ENCODE measurements at regions not wholly inside any gene's neighbourhood (a gene's known extent, or its start where the extent isn't known, plus 50 kb on each side); places are given as distances from the start of the nearest gene placed in this dataset.

DNA sequence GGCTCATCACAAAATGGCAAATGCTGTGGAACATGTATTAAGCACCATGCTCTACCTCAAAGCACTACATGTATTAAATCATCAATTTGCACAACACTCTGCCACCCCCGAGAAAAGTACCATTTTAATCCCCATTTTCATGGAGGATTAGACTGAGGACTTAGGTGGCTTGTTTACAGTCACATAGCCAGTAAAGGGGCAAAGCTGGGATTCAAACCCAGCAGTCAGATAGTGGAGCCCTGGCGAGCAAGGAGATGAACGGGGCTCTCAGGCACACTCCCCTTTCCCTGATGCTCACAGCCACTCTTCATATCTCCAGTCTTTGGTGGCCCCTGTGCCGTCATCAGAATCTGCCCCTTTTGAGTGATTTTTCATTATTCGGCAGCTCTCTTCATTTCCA, 262.9 kb downstream of the DIRAS2 start:
- ChIA-PET POLR2A (no interaction called here), CTCF (no interaction called here)
- Histone ChIP-seq H3K9ac (no peak overlapping the region), H3K9me2 (no peaks in the 10 kb centered on the region), H3F3A (replicated peaks; ENCODE audit: insufficient read depth) (no peaks in the 10 kb centered on the region), H3K9me3 (no peaks in the 10 kb centered on the region), H3K36me3 (replicated peaks in 1 of 2; ENCODE audit: control insufficient read depth in 1 of 2, insufficient read depth in 2 of 2, low read length in 1 of 2) (no peaks in the 10 kb centered on the region), H3K4me1 (ENCODE audit: control insufficient read depth in 1 of 2, insufficient read depth in 2 of 2, low read depth in 1 of 2, low read length in 1 of 2) (no peaks in the 10 kb centered on the region), H2AFZ (ENCODE audit: low read depth) (no peak overlapping the region), H4K20me1 (ENCODE audit: insufficient read depth) (no peaks in the 10 kb centered on the region), H3K27me3 (ENCODE audit: insufficient read depth) (no peaks in the 10 kb centered on the region), H3K4me2 (no peak overlapping the region), H3K27ac (ENCODE audit: low read depth in 2 of 2, low read length in 1 of 2) (no peak overlapping the region), H3K4me3 (ENCODE audit: low read depth in 2 of 2, low read length in 1 of 2) (no peak overlapping the region), H3K79me2 (ENCODE audit: insufficient read depth) (no peaks in the 10 kb centered on the region)
- TF ChIP-seq, protein P1, sequence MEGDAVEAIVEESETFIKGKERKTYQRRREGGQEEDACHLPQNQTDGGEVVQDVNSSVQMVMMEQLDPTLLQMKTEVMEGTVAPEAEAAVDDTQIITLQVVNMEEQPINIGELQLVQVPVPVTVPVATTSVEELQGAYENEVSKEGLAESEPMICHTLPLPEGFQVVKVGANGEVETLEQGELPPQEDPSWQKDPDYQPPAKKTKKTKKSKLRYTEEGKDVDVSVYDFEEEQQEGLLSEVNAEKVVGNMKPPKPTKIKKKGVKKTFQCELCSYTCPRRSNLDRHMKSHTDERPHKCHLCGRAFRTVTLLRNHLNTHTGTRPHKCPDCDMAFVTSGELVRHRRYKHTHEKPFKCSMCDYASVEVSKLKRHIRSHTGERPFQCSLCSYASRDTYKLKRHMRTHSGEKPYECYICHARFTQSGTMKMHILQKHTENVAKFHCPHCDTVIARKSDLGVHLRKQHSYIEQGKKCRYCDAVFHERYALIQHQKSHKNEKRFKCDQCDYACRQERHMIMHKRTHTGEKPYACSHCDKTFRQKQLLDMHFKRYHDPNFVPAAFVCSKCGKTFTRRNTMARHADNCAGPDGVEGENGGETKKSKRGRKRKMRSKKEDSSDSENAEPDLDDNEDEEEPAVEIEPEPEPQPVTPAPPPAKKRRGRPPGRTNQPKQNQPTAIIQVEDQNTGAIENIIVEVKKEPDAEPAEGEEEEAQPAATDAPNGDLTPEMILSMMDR (IDR thresholded peaks at IDR 0.05): no peak
- TF ChIP-seq RAD21 (IDR thresholded peaks at IDR 0.05; ENCODE audit: low read length) (no peak), MXI1 (IDR thresholded peaks at IDR 0.05; ENCODE audit: low read depth, low read length) (no peak), ELF1 (IDR thresholded peaks at IDR 0.05) (no peak), SIN3A (IDR thresholded peaks at IDR 0.05; ENCODE audit: borderline replicate concordance, low read depth, low read length) (no peak), RXRA (IDR thresholded peaks at IDR 0.05; ENCODE audit: borderline replicate concordance, low read depth) (no peak), GATA2 (CRISPR knock-in tag; IDR thresholded peaks at IDR 0.05) (no peak), POLR2AphosphoS5 (IDR thresholded peaks at IDR 0.05; ENCODE audit: low read depth, low read length) (no peak), FOXM1 (IDR thresholded peaks at IDR 0.05; ENCODE audit: low read depth) (no peak), JUND (IDR thresholded peaks at IDR 0.05) (no peak), TCF12 (IDR thresholded peaks at IDR 0.05) (no peak), TEAD4 (IDR thresholded peaks at IDR 0.05; ENCODE audit: borderline replicate concordance, insufficient read depth) (no peak)
- TF ChIP-seq, protein P2, sequence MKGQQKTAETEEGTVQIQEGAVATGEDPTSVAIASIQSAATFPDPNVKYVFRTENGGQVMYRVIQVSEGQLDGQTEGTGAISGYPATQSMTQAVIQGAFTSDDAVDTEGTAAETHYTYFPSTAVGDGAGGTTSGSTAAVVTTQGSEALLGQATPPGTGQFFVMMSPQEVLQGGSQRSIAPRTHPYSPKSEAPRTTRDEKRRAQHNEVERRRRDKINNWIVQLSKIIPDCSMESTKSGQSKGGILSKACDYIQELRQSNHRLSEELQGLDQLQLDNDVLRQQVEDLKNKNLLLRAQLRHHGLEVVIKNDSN (IDR thresholded peaks at IDR 0.05; ENCODE audit: borderline replicate concordance, low read depth): no peak
- TF ChIP-seq, protein P3, sequence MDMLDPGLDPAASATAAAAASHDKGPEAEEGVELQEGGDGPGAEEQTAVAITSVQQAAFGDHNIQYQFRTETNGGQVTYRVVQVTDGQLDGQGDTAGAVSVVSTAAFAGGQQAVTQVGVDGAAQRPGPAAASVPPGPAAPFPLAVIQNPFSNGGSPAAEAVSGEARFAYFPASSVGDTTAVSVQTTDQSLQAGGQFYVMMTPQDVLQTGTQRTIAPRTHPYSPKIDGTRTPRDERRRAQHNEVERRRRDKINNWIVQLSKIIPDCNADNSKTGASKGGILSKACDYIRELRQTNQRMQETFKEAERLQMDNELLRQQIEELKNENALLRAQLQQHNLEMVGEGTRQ (IDR thresholded peaks at IDR 0.05; ENCODE audit: borderline replicate concordance, low read depth, low read length): no peak
- no peak for DNase-seq
- WGBS (ENCODE audit: low lambda C conversion rate): 46% methylated on average over 5 of the region's 5 CpGs

DNA sequence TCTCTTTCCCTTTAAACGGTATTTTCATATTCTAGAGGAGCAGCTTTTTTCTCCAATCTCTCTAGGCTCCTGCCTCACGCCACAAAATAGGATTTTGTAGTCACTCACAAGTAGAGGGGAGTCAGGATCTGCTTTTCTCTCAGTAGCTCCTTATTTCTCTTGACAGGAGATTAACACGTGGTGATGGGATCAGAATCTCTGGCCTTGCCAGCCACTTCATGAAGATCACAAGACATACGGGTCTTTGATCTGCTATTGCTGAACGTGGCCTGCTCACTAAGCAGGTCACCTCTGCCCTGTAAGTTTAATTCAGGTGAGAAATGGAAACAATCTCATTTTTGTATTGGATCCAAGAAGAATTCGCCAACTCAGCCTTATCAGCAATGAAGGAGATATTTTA, 257.5 kb downstream of the DIRAS2 start:
- Histone ChIP-seq H4K20me1 (ENCODE audit: insufficient read depth) (no peaks in the 10 kb centered on the region), H3K36me3 (replicated peaks in 1 of 2; ENCODE audit: control insufficient read depth in 1 of 2, insufficient read depth in 2 of 2, low read length in 1 of 2) (no peaks in the 10 kb centered on the region), H3K27me3 (ENCODE audit: insufficient read depth) (no peaks in the 10 kb centered on the region), H3F3A (replicated peaks; ENCODE audit: insufficient read depth) (no peaks in the 10 kb centered on the region), H3K27ac (ENCODE audit: low read depth in 2 of 2, low read length in 1 of 2) (no peak overlapping the region), H3K9ac (no peak overlapping the region), H2AFZ (ENCODE audit: low read depth) (no peak overlapping the region), H3K9me3 (no peaks in the 10 kb centered on the region), H3K4me1 (ENCODE audit: control insufficient read depth in 1 of 2, insufficient read depth in 2 of 2, low read depth in 1 of 2, low read length in 1 of 2) (no peaks in the 10 kb centered on the region; a peak in 1 of 4 replicates), H3K79me2 (ENCODE audit: insufficient read depth) (no peaks in the 10 kb centered on the region), H3K4me3 (ENCODE audit: low read depth in 2 of 2, low read length in 1 of 2) (no peak overlapping the region), H3K4me2 (no peak overlapping the region), H3K9me2 (no peaks in the 10 kb centered on the region)
- WGBS (ENCODE audit: low lambda C conversion rate): 33% methylated on average over 6 of the region's 6 CpGs
- DNase-seq: no peak
- CTCF ChIA-PET: interaction anchor here (1.6 kb wide), 1 partner anchor 257 kb away, joined by 5 read pairs; the partner anchor contains the start of gene DIRAS2
- POLR2A ChIA-PET: no interaction called here
- TF ChIP-seq RCOR1 (IDR thresholded peaks at IDR 0.05; ENCODE audit: low read length) (no peak), FOXM1 (IDR thresholded peaks at IDR 0.05; ENCODE audit: low read depth) (no peak), SIN3A (IDR thresholded peaks at IDR 0.05; ENCODE audit: borderline replicate concordance, low read depth, low read length) (no peak), POLR2AphosphoS5 (IDR thresholded peaks at IDR 0.05; ENCODE audit: low read depth, low read length) (no peak), MXI1 (IDR thresholded peaks at IDR 0.05; ENCODE audit: low read depth, low read length) (no peak), RFX5 (IDR thresholded peaks at IDR 0.05; ENCODE audit: low read length) (no peak), TCF12 (IDR thresholded peaks at IDR 0.05) (no peak)
- TF ChIP-seq, protein P4, sequence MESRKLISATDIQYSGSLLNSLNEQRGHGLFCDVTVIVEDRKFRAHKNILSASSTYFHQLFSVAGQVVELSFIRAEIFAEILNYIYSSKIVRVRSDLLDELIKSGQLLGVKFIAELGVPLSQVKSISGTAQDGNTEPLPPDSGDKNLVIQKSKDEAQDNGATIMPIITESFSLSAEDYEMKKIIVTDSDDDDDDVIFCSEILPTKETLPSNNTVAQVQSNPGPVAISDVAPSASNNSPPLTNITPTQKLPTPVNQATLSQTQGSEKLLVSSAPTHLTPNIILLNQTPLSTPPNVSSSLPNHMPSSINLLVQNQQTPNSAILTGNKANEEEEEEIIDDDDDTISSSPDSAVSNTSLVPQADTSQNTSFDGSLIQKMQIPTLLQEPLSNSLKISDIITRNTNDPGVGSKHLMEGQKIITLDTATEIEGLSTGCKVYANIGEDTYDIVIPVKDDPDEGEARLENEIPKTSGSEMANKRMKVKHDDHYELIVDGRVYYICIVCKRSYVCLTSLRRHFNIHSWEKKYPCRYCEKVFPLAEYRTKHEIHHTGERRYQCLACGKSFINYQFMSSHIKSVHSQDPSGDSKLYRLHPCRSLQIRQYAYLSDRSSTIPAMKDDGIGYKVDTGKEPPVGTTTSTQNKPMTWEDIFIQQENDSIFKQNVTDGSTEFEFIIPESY (IDR thresholded peaks at IDR 0.05; ENCODE audit: borderline replicate concordance, low read depth): no peak
- TF ChIP-seq, protein P5, sequence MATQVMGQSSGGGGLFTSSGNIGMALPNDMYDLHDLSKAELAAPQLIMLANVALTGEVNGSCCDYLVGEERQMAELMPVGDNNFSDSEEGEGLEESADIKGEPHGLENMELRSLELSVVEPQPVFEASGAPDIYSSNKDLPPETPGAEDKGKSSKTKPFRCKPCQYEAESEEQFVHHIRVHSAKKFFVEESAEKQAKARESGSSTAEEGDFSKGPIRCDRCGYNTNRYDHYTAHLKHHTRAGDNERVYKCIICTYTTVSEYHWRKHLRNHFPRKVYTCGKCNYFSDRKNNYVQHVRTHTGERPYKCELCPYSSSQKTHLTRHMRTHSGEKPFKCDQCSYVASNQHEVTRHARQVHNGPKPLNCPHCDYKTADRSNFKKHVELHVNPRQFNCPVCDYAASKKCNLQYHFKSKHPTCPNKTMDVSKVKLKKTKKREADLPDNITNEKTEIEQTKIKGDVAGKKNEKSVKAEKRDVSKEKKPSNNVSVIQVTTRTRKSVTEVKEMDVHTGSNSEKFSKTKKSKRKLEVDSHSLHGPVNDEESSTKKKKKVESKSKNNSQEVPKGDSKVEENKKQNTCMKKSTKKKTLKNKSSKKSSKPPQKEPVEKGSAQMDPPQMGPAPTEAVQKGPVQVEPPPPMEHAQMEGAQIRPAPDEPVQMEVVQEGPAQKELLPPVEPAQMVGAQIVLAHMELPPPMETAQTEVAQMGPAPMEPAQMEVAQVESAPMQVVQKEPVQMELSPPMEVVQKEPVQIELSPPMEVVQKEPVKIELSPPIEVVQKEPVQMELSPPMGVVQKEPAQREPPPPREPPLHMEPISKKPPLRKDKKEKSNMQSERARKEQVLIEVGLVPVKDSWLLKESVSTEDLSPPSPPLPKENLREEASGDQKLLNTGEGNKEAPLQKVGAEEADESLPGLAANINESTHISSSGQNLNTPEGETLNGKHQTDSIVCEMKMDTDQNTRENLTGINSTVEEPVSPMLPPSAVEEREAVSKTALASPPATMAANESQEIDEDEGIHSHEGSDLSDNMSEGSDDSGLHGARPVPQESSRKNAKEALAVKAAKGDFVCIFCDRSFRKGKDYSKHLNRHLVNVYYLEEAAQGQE (IDR thresholded peaks at IDR 0.05; ENCODE audit: low read depth, low read length): no peak
- TF ChIP-seq, protein P3 (IDR thresholded peaks at IDR 0.05; ENCODE audit: borderline replicate concordance, low read depth, low read length): no peak

Data from SK-N-SH (cell line).